H9 (cell line): ENCODE measurements at regions not wholly inside any gene's neighbourhood (a gene's known extent, or its start where the extent isn't known, plus 50 kb on each side); places are given as distances from the start of the nearest gene placed in this dataset.

Source experiments
- DNase-seq: peaks from one replicate; pipeline ENCODE4 v3.0.0-alpha.2; 2017
- H2AFZ ChIP-seq: one replicate; pipeline ENCODE4 v1.6.1; 2013; ENCODE audit warnings: mild to moderate bottlenecking, low read length, control low read depth, moderate library complexity
- H2AK5ac ChIP-seq: 2 replicates; pipeline ENCODE4 v1.6.1; 2013; ENCODE audit warnings: low read length, control low read depth, mixed read lengths; ENCODE audit not compliant: insufficient read length
- H2BK120ac ChIP-seq: one replicate; pipeline ENCODE4 v1.6.1; 2013; ENCODE audit warnings: low read depth, mild to moderate bottlenecking, low read length, control low read depth, inconsistent platforms; ENCODE audit not compliant: poor library complexity, severe bottlenecking
- H2BK12ac ChIP-seq: 2 replicates; pipeline ENCODE4 v1.6.1; 2013; ENCODE audit warnings: low read length, control low read depth, mixed read lengths, low read depth; ENCODE audit not compliant: insufficient read length
- H2BK15ac ChIP-seq: 2 replicates; pipeline ENCODE4 v1.6.1; 2013; ENCODE audit warnings: low read depth, low read length, control low read depth
- H2BK20ac ChIP-seq: one replicate; pipeline ENCODE4 v1.6.1; 2013; ENCODE audit warnings: low read depth, mild to moderate bottlenecking, low read length, control low read depth, inconsistent platforms; ENCODE audit not compliant: poor library complexity, severe bottlenecking
- H2BK5ac ChIP-seq: 2 replicates; pipeline ENCODE4 v1.6.1; 2013; ENCODE audit warnings: low read length, control low read depth, mixed read lengths; ENCODE audit not compliant: insufficient read length
- H3K14ac ChIP-seq: 2 replicates; pipeline ENCODE4 v1.6.1; 2013; ENCODE audit warnings: low read length, control low read depth; ENCODE audit not compliant: insufficient read depth
- H3K18ac ChIP-seq: 2 replicates; pipeline ENCODE4 v1.6.1; 2013; ENCODE audit warnings: low read depth, mild to moderate bottlenecking, mixed read lengths, low read length, control low read depth; ENCODE audit not compliant: insufficient read length
- H3K23ac ChIP-seq: 2 replicates; pipeline ENCODE4 v1.6.1; 2013; ENCODE audit warnings: low read length, control low read depth, mixed read lengths, low read depth; ENCODE audit not compliant: insufficient read length
- H3K23me2 ChIP-seq: 2 replicates; pipeline ENCODE4 v1.6.1; 2013; ENCODE audit warnings: low read depth, mild to moderate bottlenecking, mixed read lengths, low read length, control low read depth; ENCODE audit not compliant: insufficient read length, poor library complexity, severe bottlenecking
- H3K27ac ChIP-seq: 2 replicates; pipeline ENCODE4 v1.5.1; 2013; ENCODE audit warnings: low read length, control low read depth, mixed read lengths, low read depth; ENCODE audit not compliant: insufficient read length
- H3K27me3 ChIP-seq: 2 replicates; pipeline ENCODE4 v1.6.1; 2013; ENCODE audit warnings: low read length, control low read depth, inconsistent platforms; ENCODE audit not compliant: insufficient read depth
- H3K4ac ChIP-seq: 2 replicates; pipeline ENCODE4 v1.6.1; 2013; ENCODE audit warnings: low read depth, mild to moderate bottlenecking, control low read depth, inconsistent platforms, low read length, moderate library complexity
- H3K4me1 ChIP-seq: 2 replicates; pipeline ENCODE4 v1.6.1; 2013; ENCODE audit warnings: low read length, control low read depth, inconsistent platforms; ENCODE audit not compliant: insufficient read depth
- H3K4me2 ChIP-seq: 2 replicates; pipeline ENCODE4 v1.6.1; 2013; ENCODE audit warnings: low read length, control low read depth, mixed read lengths; ENCODE audit not compliant: insufficient read length, insufficient read depth
- H3K56ac ChIP-seq: 2 replicates; pipeline ENCODE4 v1.6.1; 2013; ENCODE audit warnings: low read depth, mild to moderate bottlenecking, mixed read lengths, low read length, control low read depth; ENCODE audit not compliant: insufficient read length
- H3K79me1 ChIP-seq: 2 replicates; pipeline ENCODE4 v1.6.1; 2013; ENCODE audit warnings: low read depth, mild to moderate bottlenecking, moderate library complexity, low read length, control low read depth, inconsistent platforms; ENCODE audit not compliant: insufficient read depth, poor library complexity, severe bottlenecking
- H3K79me2 ChIP-seq: 2 replicates; pipeline ENCODE4 v1.6.1; 2013; ENCODE audit warnings: low read length, control low read depth, inconsistent platforms; ENCODE audit not compliant: insufficient read depth
- H3K9ac ChIP-seq: 2 replicates; pipeline ENCODE4 v1.6.1; 2013; ENCODE audit warnings: low read length, control low read depth, mixed read lengths; ENCODE audit not compliant: insufficient read length; ENCODE audit errors: extremely low read depth
- H3K9me3 ChIP-seq: one replicate; pipeline ENCODE4 v1.6.1; 2013; ENCODE audit warnings: low read depth, low read length, inconsistent platforms; ENCODE audit not compliant: control insufficient read depth
- H3T11ph ChIP-seq: one replicate; pipeline ENCODE4 v1.6.1; 2013; ENCODE audit warnings: mild to moderate bottlenecking, low read length, control low read depth, inconsistent platforms
- H4K20me1 ChIP-seq: one replicate; pipeline ENCODE4 v1.6.1; 2013; ENCODE audit not compliant: control insufficient read depth, insufficient read length, insufficient read depth
- H4K5ac ChIP-seq: 2 replicates; pipeline ENCODE4 v1.6.1; 2013; ENCODE audit warnings: low read depth, mild to moderate bottlenecking, mixed read lengths, low read length, control low read depth; ENCODE audit not compliant: insufficient read length
- H4K8ac ChIP-seq: replicated peaks from 2 replicates; pipeline ENCODE4 v1.6.1; 2013; ENCODE audit warnings: low read length, control low read depth, mixed read lengths, low read depth; ENCODE audit not compliant: insufficient read length
- H4K91ac ChIP-seq: 2 replicates; pipeline ENCODE4 v1.6.1; 2013; ENCODE audit warnings: low read depth, mild to moderate bottlenecking, moderate library complexity, mixed read lengths, low read length, control low read depth; ENCODE audit not compliant: insufficient read length
- H3K27ac Mint-ChIP-seq, 3 experiments: 2 replicates in 2 of 3; 3 replicates in 1 of 3; pipeline ENCODE4 v1.8.0; 2020 to 2021; ENCODE audit warnings: mixed read lengths in 3 of 3, mild to moderate bottlenecking in 1 of 3, moderate library complexity in 1 of 3
- H3K27me3 Mint-ChIP-seq: 2 replicates; pipeline ENCODE4 v1.8.0; 2021; ENCODE audit warnings: low read depth, mild to moderate bottlenecking, moderate library complexity, mixed read lengths
- H3K36me3 Mint-ChIP-seq, 3 experiments: 2 replicates in 2 of 3; 3 replicates in 1 of 3; pipeline ENCODE4 v1.8.0; 2020 to 2021; ENCODE audit warnings: low read depth in 3 of 3, mixed read lengths in 3 of 3; ENCODE audit not compliant: insufficient read depth in 1 of 3
- H3K4me1 Mint-ChIP-seq, 2 experiments: 2 replicates each; pipeline ENCODE4 v1.8.0; 2020; ENCODE audit warnings: mixed read lengths in 2 of 2
- H3K4me3 Mint-ChIP-seq, 2 experiments: 2 replicates in 1 of 2; 3 replicates in 1 of 2; pipeline ENCODE4 v1.8.0; 2020 to 2021; ENCODE audit warnings: mild to moderate bottlenecking in 2 of 2, mixed read lengths in 2 of 2, moderate library complexity in 1 of 2
- H3K9me3 Mint-ChIP-seq, 2 experiments: 2 replicates in 1 of 2; 3 replicates in 1 of 2; pipeline ENCODE4 v1.8.0; 2020; ENCODE audit warnings: mild to moderate bottlenecking in 2 of 2, mixed read lengths in 2 of 2, moderate library complexity in 1 of 2
- WGBS: extraction: QIAGEN DNeasy Blood & Tissue Kit; methylation state at CpG from one replicate; pipeline ENCODE4 v1.1.7; 2013; ENCODE audit warnings: missing lambda C conversion rate, low lambda C conversion rate, mixed read lengths; ENCODE audit not compliant: insufficient read length; ENCODE audit errors: extremely low coverage; 5-methylcytosine and 5-hydroxymethylcytosine counted together
- TF ChIP-seq, protein P1 (sequence below): fragments of 200-600 bp; sonication (generic); conservative IDR thresholded peaks from 3 replicates; pipeline ENCODE4 v1.8.0; 2021; ENCODE audit warnings: antibody characterized with exemption, mild to moderate bottlenecking

DNA sequence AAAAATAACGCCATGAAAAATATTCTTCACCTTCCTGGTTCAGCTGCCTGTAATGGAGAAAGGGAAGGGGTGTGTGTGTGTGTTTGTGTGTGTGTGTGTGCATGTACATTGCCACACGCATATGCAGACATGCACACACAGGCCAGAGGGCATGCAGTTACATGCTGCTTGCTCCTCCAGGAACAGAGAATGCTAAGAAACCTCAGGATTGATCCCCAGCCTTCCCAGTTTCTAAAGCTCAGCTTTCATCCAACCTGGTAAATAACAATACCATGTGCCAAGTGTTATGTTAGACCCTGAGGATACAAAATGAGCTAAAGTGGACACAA is 241.7 kb downstream of the SPTSSA start:
- no peak for DNase-seq
- no CpG with 5 or more reads among the region's 2 CpGs for WGBS
- no peak overlapping the region for H2BK15ac ChIP-seq
- no peak overlapping the region for H3K27ac Mint-ChIP-seq
- no peaks in the 10 kb centered on the region for H3K9me3 ChIP-seq
- H3K18ac ChIP-seq, result no peak overlapping the region
- no peak overlapping the region for H3K56ac ChIP-seq
- TF ChIP-seq, protein P1, sequence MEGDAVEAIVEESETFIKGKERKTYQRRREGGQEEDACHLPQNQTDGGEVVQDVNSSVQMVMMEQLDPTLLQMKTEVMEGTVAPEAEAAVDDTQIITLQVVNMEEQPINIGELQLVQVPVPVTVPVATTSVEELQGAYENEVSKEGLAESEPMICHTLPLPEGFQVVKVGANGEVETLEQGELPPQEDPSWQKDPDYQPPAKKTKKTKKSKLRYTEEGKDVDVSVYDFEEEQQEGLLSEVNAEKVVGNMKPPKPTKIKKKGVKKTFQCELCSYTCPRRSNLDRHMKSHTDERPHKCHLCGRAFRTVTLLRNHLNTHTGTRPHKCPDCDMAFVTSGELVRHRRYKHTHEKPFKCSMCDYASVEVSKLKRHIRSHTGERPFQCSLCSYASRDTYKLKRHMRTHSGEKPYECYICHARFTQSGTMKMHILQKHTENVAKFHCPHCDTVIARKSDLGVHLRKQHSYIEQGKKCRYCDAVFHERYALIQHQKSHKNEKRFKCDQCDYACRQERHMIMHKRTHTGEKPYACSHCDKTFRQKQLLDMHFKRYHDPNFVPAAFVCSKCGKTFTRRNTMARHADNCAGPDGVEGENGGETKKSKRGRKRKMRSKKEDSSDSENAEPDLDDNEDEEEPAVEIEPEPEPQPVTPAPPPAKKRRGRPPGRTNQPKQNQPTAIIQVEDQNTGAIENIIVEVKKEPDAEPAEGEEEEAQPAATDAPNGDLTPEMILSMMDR, result no peak
- H2BK20ac ChIP-seq, result no peak overlapping the region
- no peak overlapping the region for H4K8ac ChIP-seq
- H2AK5ac ChIP-seq, result no peak overlapping the region
- no peak overlapping the region for H4K5ac ChIP-seq
- no peaks in the 10 kb centered on the region for H3K27me3 ChIP-seq
- no peak overlapping the region for H3K14ac ChIP-seq
- H3K79me1 ChIP-seq, result no peaks in the 10 kb centered on the region
- no peak overlapping the region for H3K23ac ChIP-seq
- H3K4me3 Mint-ChIP-seq, result no peak overlapping the region
- H3K36me3 Mint-ChIP-seq, result no peaks in the 10 kb centered on the region; a peak in 1 of 7 replicates
- H3K23me2 ChIP-seq, result no peaks in the 10 kb centered on the region
- no peak overlapping the region for H2BK120ac ChIP-seq
- no peaks in the 10 kb centered on the region for H3K79me2 ChIP-seq
- H3K4ac ChIP-seq, result no peak overlapping the region
- H3K4me2 ChIP-seq, result no peak overlapping the region
- H2BK12ac ChIP-seq, result no peak overlapping the region
- H3K27me3 Mint-ChIP-seq, result no peaks in the 10 kb centered on the region
- no peaks in the 10 kb centered on the region; the same call in 1 of the 2 replicates for H3K4me1 ChIP-seq
- H3K9me3 Mint-ChIP-seq, result no peaks in the 10 kb centered on the region; a peak in 1 of 5 replicates
- no peak overlapping the region for H3K27ac ChIP-seq
- H3K4me1 Mint-ChIP-seq, result peaks cover 16 to 24% of the 10 kb centered on the region in 2 experiments
- no peaks in the 10 kb centered on the region for H4K20me1 ChIP-seq
- no peak overlapping the region for H2AFZ ChIP-seq
- H3T11ph ChIP-seq, result no peak overlapping the region
- no peak overlapping the region for H3K9ac ChIP-seq
- H4K91ac ChIP-seq, result no peak overlapping the region
- H2BK5ac ChIP-seq, result no peak overlapping the region
